ENCODE measurements at regions not wholly inside any gene's neighbourhood (a gene's known extent, or its start where the extent isn't known, plus 50 kb on each side); places are given as distances from the start of the nearest gene placed in this dataset.

DNA sequence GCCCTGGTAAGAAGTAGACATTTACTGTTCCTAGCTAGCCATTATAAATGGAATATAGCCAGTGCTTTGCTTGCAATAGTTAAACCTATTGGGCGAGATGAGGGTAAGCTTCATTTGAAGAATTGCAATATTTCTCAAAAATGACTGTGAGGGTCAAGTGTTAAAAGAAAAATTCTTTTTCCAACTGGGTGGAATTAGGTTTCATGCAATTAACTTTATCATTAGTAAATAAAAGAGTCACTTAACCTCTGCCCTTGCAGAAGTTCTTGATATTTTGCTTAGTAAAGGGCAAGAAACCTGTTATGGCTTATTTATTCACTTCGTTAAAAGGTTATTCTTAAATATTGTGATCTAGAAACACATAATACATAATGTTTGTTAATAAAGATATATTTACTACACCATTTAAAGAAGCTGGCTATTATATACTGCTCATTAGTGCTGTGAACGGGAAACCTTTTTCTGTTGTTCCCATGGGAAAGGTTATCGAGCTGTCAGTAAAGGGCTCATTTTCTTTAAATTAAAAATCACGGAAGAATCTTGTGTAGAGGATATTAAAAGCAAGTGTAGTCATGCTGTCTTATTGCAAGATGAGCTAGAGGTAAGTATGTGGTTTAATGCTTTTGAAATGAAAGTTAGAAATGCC is 370.5 kb downstream of the CSNK1G3 start:
- DNase-seq = no peak

DNA sequence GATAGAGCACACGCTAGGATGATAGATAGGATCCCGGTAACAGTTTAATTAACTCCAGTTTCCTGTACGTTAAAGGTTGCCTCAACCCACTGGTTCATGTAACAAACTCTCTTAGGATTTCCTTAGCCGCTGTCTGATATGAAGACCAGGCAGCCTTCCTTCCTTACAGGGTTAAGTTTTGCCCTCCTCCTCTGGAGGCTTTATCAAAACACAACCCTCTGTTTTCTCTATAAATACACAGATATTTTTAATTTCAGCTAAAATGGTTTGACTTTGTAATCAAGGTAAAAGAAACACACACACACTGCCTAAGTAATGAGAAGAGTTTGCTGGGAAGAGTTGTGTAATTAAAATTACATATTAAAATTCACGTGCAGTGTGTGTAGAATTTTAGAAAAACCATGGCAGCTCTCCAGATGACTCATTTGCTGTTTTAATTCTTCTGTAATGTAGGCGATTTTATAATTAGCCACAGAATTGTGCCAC is 369.8 kb downstream of the CSNK1G3 start:
- no peak for DNase-seq

DNA sequence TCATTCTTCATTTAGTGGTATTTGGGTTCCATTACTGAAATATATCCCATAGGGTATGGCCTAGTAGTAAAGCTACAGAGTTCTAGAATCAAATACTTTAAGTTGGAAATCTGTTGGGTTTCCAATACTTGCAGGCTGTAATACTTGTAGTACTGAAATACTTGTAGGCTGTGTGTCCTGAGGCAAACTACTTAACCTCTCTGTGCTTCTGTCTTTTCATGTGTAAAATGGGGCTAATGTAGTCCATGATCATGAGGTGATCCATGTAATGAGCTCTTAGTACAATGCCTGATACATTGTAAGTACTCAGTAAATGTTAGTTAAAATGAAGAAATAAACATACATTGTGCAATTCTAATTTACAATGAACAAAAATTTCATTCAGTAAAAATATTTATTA is 368.9 kb downstream of the CSNK1G3 start:
- no peak for DNase-seq

DNA sequence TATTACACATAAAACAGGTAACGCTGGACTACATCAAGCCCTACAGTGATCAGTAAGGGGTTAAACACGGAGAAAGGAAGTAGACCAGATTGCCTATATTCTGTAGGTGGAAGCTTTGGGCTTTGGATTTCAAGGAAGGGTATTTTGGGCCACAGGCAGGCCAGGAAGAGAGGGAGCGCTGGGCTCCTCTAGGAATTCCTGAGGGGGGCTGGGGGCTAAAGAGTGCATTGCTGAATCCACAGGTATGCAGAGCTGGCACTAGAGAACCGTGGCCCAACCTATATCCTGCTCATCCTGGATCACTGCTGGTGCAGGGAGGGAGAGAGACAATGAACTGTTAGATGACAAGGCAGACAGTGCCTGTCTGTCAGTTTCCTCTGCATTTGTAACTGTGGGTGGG is 367.1 kb downstream of the CSNK1G3 start:
- DNase-seq = no peak

DNA sequence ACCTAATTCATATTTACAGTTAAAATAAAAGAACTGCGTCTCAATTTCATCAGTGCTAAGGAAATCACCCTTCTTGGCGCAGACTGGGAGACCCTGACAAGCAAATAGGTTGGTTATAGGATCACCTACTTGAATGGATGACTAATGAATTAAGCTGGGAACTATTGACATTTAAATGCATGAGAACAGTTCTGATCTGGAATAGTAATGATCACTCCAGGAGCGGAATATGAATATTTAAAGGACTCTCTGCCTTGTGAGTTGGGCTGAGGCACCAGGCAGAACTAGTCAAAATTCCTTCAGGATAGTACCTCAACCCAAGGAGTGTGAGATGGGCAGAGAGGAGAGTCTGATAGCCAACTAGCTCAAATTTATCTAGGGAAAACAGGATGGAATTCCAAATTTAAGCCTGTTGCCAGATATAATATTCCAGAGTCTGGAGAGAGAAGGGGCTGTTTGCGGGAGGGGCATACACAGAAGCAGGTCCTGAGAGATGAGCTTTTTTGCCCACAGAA is 364.4 kb downstream of the CSNK1G3 start:
- no peak for DNase-seq

DNA sequence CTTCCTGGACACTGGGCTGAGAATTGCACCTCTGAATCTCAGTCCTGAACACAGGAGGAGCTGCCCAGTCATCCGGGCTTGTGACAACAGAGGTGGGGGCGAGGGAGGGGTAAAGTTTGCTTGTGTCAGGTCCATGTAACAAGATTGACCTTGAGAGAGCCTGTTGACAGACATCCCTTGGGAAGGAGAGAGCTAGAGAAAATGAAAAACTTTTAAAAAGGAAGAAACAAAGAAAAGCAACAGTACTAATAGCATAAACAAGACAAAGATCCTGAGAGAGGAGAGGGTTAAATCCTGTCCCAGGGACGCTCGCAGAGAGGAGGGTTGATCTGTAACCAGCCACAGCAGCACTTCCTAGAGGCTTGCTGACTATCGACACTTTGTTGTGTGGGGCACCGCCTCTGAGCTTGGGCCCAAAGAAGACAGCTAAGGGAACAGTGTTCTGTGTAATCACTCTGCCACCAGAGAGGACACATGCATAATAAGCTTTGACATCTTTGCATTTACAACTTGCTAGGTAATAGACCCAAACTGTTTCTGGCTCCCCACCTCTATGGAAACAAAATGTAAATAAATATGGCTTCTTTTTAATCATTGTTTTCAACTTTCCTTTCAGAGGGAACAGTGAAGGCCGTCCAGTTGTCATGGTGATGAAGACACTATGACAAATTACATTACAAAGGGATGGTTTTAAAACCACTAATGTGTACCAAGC is 363.7 kb downstream of the CSNK1G3 start:
- DNase-seq = no peak

DNA sequence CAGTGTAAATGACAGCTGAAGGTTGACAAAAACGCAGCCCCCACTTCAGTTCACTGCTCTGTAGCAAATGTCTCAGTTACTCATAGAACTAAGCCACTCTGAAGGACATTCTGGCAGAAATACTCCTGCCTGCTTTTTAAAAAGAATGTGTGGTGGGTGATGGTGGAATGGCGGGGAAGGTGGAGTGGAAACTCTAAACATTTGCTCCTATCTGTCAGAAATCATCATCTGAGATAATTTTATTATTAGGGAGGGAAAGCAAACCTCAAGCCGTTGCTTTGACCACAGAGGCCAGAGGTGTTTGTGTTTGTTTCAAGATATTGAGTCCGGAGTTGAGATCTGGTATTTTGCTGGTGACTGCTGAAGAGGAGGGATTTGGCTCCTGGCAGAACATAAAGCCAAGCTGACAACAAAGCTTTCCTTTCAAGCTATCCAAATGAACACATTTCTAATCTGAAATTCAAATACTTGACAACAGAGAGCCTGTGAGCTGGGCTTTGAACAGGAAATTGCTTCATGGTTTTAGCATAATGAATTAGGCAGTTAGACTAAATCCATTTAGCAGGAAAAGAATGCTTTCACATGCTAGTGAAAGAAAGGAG is 362.7 kb downstream of the CSNK1G3 start:
- no peak for DNase-seq

DNA sequence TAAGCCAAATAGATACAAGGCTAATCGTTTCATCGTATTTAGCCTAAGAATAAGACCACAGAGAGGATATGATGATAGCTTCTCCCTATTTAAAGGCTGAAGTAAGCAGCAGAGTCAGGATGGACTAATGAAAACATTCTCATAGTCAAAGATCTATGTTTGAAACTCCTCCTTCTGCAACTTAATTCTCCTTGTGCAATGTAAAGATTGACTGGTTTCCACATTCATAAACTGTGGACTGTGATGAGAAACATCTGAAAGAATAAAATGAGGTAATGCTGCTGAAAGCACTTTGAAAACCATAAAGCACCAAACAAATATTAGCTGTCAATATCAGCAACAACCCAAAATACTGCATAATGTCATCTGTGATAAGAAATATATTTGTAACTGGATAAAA is 361.9 kb downstream of the CSNK1G3 start:
- no peak for DNase-seq

DNA sequence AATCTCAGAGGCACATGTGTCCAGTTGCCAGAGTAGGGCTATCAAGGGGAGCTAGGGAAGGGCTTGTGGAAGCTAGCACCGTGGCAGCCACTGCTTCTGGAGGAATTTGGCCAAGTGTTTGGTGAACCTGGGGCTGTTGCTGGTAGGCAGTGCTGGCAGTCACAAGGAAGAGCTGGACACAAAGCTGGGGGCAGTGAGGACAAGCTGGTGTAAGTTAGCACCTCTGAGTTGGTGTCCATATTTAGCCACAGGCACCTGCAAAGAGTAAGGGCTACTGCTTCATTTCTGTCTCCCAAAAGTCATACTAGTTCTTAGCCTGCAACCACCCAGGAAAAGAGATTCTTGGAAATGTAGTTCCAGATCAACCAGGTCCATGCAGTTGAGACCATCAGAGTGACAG is 359.4 kb downstream of the CSNK1G3 start:
- no peak for DNase-seq

DNA sequence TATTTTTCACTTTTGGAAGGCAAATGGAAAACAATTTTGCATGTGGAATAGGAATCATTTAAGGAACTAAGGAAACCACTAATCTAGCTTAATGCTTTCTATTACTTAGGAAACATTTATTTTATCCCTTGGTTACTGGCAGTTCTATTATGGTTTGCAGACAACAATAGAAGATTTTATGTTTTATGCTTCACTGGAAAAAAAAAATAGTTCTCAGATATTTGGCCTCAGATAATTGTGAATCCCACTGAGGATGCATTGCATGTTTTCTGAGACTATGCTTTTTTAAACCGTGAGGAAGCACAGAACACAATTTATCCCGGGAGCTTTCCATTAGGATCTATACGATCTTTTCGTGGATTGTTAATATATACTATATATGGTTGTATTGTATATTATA is 356.9 kb downstream of the CSNK1G3 start:
- DNase-seq = no peak

DNA sequence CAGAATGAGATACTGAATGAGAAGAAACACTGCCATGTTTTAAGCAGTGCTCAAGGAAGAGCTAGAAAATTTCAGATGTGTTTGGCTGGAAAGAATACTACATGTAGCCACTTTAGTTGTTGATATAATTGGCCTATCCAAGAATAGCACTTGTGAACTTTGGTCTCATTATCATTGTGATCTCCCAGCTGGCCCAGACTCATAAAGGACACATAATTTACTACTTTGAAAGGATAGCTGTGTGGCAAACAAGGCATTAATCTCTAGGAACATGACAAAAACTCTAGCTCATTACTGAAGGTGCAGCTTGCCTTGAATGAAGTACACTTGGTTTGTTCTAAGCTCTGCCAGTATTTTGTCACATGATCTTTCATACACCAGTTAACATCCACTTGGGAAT is 356.3 kb downstream of the CSNK1G3 start:
- DNase-seq = no peak

DNA sequence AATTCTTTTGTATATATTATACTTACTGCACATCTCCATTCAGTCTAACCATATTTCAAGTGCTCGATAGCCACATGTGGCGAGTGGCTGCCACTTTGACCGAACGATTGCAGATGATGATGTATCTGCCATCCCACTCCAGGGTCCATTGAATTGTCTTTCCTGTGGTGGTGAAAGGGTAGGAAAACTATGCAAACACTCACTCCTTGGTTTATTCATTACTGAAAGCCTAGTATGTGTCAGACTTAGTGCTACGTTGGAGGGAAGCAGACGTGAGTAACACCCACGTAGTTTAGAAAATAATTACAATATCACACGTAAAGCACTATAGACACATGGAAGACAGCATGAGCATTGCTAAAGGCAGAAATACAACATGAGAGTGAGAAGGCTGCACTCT is 353.7 kb downstream of the CSNK1G3 start:
- DNase-seq = no peak

DNA sequence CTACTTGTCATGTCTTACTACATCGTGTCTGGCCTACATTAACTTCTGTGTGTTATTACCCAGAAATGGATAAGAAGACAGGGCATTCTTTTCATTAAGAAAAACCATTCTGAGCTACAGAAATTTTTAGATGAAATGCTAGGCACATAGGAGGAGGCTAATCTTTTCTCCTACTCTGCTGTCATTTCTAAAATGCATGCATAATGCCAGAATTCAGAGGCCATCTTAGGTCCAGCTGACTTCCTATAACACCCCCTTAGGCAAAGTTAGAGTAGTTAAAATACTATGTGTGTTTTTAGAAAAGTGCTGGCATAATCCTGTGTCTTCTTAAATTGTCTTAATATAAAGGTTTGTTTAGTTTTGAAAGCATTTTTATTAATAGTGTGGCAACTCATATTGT is 352.6 kb downstream of the CSNK1G3 start:
- DNase-seq = no peak

DNA sequence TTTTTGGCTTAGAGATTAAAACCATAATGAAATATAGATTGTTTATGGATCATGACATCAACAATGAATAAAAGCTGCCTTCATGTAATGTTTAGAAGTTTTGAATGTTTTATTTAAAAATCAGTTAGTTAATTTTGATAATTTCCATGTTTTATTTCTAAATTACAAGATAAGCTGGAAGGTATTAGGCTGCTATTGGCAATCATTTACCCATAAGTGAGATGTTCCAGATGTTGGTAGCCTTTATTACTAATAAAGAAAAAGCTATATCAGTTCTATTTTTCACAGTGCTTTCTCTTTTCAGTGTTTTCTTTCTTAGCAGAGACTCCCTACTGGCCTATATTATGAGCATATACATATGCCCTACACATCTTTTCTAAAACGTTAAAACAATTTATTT is 347.0 kb downstream of the CSNK1G3 start:
- DNase-seq = no peak

DNA sequence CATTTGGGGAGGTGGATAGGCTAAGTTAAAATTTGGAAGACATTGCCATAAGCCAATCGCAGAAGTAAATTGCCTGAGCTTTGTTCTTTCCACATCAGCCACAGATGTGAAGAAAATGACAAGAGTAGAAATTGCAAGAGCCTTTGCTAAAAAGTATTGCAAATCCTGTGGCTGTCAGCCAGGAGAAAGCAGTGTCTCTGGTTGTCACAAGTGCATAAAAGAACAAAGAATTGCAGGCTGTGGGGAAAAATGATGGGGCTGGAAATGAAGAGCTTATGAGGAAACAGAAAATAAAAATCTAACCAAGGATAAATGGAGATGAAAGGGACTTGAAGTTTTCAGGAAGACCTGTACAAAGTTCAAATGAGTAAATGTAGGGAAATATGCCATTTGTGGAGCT is 344.8 kb downstream of the CSNK1G3 start:
- no peak for DNase-seq

DNA sequence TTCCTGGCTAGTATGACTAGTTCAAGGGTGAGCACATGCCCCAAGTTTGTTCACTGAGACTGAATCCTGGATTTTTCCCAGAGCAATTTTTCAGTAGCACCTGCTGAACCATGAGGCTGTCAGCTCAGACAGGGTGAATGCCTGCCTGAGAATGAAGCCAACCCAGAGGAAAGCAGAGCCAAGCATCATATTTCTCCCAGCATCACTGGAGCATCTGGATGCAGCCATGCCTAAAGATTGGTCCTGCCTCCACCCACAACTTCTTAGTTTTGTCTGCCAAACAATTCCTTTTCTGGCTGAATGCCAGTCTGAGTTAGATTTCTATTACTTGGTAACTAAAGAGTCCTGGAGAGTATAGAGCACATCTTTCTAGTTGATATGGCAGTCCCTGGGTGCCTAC is 343.6 kb downstream of the CSNK1G3 start:
- no peak for DNase-seq

DNA sequence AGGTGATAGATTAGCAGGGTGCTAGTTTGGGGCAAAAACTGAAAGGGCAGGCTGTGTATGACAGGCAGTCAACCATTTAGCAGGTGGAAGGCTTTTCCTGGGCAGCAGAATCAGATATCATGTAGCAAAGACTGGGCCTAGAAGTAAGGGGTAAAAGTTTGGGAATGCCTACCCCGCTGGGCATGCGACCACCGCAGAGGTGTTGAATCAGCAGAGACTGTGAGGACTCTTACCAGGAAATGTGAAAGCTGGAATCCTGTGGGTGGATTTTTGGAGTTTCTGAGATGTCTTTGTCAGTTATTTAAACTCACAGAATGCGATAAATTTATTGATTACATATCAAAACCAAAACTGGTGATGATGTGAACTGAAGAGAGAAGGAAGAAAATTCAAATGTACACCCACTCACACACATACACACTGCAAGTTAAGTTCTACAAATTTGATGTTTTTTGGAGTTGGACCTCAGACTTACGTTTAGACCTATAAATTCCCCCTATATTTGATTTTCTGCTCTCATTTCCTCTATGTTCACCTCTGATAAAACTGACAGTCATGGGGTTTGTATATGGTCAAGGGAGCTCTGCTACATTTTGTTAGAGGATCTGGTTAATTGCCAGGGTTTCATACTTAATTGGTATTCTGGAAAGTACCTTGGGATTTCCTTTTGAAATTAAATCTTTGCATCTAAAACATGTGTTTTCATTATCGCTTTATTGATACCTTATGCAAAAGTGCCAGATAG is 333.6 kb downstream of the CSNK1G3 start:
- no peak for DNase-seq

DNA sequence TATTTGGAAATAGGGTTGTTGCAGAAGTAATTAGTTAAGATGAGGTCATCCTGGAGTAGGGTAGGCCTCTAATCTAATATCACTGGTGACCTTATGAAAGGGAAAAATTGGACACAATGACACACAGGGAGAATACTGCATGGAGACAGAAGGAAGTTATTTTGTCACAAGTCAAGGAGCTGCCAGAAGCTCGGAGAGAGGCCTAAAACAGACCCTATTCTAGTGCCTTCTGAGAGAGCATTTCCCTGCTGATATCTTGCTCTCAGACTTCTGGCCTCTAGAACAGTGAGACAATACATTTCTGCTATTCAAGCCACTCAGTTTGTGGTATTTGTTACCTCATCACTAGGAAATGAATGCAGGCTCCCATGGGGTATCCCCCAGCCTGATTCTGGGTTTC is 332.9 kb downstream of the CSNK1G3 start:
- no peak for DNase-seq

DNA sequence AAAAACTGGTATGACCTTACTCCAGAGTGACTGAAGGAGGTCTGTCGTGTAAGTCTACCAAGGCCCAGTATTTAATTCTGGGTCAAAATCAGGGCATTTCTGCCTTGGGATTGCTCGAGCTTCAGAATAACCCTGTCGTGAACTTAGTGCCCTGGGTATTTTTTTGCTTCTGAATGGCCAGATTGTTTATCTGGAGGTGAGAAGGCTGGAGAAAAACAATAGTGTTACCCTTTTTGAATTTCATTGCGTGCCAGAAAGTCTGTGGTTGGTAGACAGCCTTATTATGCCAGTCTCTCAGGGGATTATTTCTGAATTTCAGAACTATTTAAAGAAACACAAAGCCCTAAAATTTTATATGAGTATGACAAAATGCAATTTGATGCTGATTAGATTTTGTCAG is 323.4 kb downstream of the CSNK1G3 start:
- DNase-seq = no peak

DNA sequence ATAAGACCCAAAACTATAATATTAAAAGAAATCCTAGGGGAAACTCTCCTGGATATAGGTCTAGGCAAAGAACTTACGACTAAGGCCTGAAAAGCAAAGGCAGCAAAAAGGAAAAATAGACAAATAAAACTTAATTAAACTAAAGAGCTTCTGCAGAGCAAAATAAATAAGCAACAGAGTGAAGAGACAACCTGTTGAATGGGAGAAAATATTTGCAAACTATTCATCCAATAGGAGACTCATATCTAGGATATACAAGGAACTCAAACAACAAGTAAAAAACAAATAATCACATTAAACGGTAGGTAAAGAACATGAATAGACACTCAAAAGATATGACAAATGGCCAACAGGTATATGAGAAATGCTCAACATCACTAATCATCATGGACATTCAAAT is 318.6 kb downstream of the CSNK1G3 start:
- DNase-seq = no peak

DNA sequence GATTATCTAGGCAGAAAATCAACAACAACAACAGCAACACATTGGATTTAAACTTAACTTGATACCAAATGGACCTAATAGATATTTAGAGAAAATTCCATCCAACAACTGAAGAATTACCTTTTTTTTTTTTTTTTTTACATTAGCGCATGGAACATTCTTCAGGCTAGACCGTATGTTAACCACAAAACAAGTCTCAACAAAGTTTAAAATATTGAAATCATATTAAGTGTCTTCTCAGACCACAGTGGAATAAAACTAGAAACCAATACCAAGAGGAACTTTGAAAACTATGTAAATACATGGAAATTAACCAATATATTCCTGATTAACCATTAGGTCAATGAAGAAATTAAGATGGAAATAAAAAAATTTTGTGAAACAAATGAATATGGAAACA is 315.8 kb downstream of the CSNK1G3 start:
- DNase-seq = no peak

DNA sequence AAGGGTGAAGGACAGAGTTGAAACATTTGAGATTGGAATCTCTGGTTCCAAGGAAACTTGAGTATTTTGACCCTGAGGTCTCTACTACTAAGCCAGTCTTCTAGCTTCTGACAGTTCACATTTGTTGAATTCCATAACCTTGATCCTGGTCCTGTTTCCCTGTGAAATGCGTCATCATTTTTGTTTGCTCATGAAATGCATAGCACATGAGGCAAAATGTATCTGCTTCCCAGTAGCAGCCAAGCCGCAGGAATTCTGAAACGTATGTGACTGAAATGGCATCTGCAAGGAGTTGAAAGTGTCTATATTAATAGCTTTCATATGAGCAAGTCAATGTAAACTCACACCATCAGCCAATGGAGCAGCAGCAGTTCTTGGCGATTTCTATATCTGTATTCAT is 307.9 kb downstream of the CSNK1G3 start:
- DNase-seq = no peak

DNA sequence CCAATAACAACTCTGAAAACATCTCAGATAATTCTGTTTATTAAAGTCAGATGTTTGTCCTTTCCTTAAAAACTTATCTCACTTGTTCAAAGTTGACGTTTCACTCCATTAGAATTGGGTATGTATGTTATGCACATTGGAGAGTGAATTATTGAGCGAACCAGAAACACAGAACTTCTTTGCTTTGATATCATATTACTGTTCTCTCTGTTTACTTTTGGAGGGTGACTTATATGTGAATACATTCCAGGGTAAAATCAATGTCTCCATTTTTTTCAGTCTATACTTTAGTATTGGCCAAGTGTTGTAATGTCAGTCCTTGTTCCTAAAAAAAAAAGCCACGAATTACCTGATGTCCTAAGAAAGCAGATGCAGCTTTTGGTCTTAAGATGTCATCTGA is 307.4 kb downstream of the CSNK1G3 start:
- no peak for DNase-seq

DNA sequence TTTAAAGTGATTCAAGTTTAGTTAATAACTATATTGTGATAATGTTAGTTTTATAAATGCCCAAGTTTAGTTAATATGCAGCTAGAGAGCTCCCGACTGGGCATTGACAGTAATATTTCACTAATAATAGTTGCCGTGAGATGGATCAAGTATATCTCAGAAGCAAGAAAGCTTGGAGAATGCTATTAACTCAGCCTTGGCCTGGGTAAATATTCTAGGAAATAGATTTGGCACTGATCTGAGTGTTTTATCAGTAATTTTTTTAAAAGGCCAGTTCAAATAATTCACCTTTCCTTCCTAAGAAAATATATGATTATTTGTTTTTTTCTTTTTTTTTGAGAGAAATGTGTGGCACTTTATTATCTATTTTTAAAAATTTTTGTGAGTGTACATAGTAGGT is 305.3 kb downstream of the CSNK1G3 start:
- DNase-seq = no peak

All from CD4-positive, alpha-beta T cell treated with Interleukin-12 subunit alpha and Interleukin-12 subunit beta, for 1 hour (primary cell).